ENCODE measurements at regions not wholly inside any gene's neighbourhood (a gene's known extent, or its start where the extent isn't known, plus 50 kb on each side); places are given as distances from the start of the nearest gene placed in this dataset.

DNA sequence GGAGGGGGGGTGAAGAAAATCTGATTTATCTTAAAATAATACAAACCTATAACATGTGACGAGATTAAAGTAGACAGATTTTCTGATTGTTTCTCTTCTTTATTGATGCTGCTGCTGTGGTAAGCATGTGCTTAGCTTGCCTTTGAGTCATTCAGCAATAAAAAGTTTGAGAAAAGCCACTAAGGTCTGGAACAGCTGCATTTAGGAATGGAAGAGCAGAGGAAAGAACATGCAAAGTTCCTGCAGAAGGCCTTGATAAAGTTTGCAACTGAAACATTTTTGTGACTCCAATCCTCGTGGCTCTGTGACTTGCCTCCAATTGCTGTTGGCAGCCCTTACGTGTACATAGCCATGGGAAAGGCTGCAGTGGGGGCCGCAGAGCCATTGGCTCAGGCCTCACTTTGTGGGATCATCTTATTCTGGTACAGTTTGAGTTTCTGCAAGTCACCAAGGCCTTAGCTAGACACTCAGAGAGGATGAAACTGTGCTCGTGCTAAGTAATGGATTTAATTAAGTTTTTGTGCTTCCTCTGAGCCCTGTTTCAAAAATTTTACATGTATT is 370.2 kb downstream of the AASDHPPT start:
- no peaks in the 10 kb centered on the region for H3K36me3 ChIP-seq (ENCODE audit: control insufficient read depth, insufficient read depth, low read length)
- H3K4me3 ChIP-seq (replicated peaks; ENCODE audit: low read depth, low read length) = no peak overlapping the region
- H3K27me3 ChIP-seq (replicated peaks; ENCODE audit: control insufficient read depth, insufficient read depth, low read length) = no peaks in the 10 kb centered on the region
- TF ChIP-seq CTCF (IDR thresholded peaks at IDR 0.05; ENCODE audit: insufficient read depth, low read length, poor library complexity, severe bottlenecking) = no peak
- DNase-seq (ENCODE audit: extremely low read depth, insufficient read length) = no peak

DNA sequence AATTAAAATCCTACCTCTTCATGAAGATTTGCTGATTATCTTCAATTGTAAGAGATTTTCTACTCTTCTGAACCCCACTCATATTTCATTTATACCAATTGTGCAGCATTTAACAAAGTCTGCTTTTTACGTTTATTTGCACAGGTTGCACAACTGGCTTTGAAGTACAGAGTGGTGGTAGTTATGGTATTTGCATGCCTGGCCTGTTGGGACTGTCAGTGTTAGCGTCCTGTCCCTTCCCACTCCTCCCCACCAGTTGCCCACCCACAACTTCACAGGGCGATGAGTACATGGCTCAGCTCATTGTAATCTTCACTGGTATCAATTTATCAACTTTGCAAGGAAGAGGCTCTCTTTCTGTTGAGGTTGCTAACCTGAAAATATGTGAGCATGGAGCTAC is 372.3 kb downstream of the AASDHPPT start:
- no peak overlapping the region for H3K4me3 ChIP-seq (replicated peaks; ENCODE audit: low read depth, low read length)
- H3K36me3 ChIP-seq (ENCODE audit: control insufficient read depth, insufficient read depth, low read length) = no peaks in the 10 kb centered on the region
- DNase-seq (ENCODE audit: extremely low read depth, insufficient read length) = no peak
- TF ChIP-seq CTCF (IDR thresholded peaks at IDR 0.05; ENCODE audit: insufficient read depth, low read length, poor library complexity, severe bottlenecking) = no peak
- H3K27me3 ChIP-seq (replicated peaks; ENCODE audit: control insufficient read depth, insufficient read depth, low read length) = no peaks in the 10 kb centered on the region

DNA sequence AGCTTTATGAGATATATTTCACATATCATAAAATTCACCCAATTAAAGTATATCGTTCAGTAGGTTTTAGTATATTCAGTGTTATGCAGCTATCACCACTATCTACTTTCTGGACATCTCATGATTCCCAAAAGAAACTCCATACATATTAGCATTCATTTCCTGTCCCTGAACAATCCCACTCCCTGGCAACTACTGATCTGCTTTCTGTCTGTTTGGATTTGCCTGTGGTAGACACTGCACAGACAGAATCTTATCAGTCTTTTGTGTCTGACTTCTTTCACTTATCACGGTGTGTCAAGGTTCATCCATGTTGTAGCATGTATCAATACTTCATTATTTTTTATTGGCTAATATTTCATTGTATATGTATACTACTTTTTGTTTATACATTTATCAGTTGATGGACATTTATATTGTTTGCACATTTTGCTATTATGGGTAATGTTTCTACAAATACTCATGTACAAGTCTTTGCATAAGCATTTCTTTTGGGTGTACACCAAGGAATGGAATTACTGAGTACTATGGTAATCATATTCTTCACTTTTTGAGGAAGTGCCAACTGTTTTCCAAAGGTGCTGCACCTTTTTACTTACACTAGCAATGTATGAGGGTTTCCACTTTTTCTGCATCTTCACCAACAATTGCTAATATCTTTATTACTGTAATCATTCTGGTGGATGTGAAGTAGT is 373.9 kb downstream of the AASDHPPT start:
- no peak for TF ChIP-seq CTCF (IDR thresholded peaks at IDR 0.05; ENCODE audit: insufficient read depth, low read length, poor library complexity, severe bottlenecking)
- Histone ChIP-seq H3K36me3 (ENCODE audit: control insufficient read depth, insufficient read depth, low read length) (no peaks in the 10 kb centered on the region), H3K4me3 (replicated peaks; ENCODE audit: low read depth, low read length) (no peak overlapping the region), H3K27me3 (replicated peaks; ENCODE audit: control insufficient read depth, insufficient read depth, low read length) (no peaks in the 10 kb centered on the region)
- DNase-seq (ENCODE audit: extremely low read depth, insufficient read length) = no peak

DNA sequence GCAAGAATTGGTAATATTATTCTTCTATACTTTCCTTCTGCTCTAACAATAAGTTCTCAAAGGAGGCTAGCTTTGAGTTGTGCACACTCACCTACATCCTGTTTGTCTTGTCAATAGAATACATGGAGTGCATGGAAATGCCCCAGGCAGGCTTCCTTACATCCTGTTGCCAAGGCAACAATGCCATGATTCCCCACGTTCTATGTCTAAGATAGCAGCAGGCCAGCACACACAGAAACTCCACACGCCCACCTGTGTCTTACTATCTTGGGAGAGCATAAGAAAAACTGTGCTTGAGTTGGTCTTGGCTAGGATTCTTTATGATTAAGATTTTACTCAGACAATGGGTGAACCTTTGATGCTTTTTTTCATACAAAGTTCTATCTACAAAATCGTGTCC is 379.2 kb downstream of the AASDHPPT start:
- no peak for DNase-seq (ENCODE audit: extremely low read depth, insufficient read length)
- Histone ChIP-seq H3K36me3 (ENCODE audit: control insufficient read depth, insufficient read depth, low read length) (no peaks in the 10 kb centered on the region), H3K4me3 (replicated peaks; ENCODE audit: low read depth, low read length) (no peak overlapping the region), H3K27me3 (replicated peaks; ENCODE audit: control insufficient read depth, insufficient read depth, low read length) (no peaks in the 10 kb centered on the region; the same call in 1 of the 2 replicates)
- TF ChIP-seq CTCF (IDR thresholded peaks at IDR 0.05; ENCODE audit: insufficient read depth, low read length, poor library complexity, severe bottlenecking) = no peak

DNA sequence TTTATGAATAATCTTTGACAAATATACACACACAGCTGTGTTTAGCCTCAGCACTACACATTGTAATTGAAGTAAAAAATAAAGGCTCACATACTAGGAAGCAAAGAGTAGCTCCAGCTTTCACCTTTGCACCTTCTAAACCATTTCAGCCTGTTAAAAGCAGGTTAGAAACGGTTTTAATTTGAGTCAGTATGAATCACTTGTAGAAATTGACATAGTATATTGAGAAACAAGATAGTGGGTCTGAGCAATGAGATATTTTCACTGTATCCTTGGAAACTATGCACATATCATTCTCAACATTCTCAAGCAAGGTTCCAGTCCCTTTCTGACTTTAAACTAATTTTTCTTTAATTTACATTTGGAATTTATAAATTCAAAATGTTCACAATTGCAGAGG is 380.3 kb downstream of the AASDHPPT start:
- DNase-seq (ENCODE audit: extremely low read depth, insufficient read length) = no peak
- no peak for TF ChIP-seq CTCF (IDR thresholded peaks at IDR 0.05; ENCODE audit: insufficient read depth, low read length, poor library complexity, severe bottlenecking)
- Histone ChIP-seq H3K27me3 (replicated peaks; ENCODE audit: control insufficient read depth, insufficient read depth, low read length) (no peaks in the 10 kb centered on the region; the same call in 1 of the 2 replicates), H3K4me3 (replicated peaks; ENCODE audit: low read depth, low read length) (no peak overlapping the region), H3K36me3 (ENCODE audit: control insufficient read depth, insufficient read depth, low read length) (no peaks in the 10 kb centered on the region)

Data from GM06990 (cell line).